ENCODE measurements at regions not wholly inside any gene's neighbourhood (a gene's known extent, or its start where the extent isn't known, plus 50 kb on each side); places are given as distances from the start of the nearest gene placed in this dataset.
"Not testable (repeated sequence)": the region's sequence is repeated elsewhere in the genome, so short reads cannot be mapped to it uniquely, and the experiment has no call there.

- no peak for DNase-seq (ENCODE audit: low spot score)
Measured at GRCh38 chr5:84783003-84783402, 398.3 kb upstream of the EDIL3 start.

- DNase-seq (ENCODE audit: low spot score): no peak
Measured at GRCh38 chr5:84779186-84779585, 394.5 kb upstream of the EDIL3 start.

DNA sequence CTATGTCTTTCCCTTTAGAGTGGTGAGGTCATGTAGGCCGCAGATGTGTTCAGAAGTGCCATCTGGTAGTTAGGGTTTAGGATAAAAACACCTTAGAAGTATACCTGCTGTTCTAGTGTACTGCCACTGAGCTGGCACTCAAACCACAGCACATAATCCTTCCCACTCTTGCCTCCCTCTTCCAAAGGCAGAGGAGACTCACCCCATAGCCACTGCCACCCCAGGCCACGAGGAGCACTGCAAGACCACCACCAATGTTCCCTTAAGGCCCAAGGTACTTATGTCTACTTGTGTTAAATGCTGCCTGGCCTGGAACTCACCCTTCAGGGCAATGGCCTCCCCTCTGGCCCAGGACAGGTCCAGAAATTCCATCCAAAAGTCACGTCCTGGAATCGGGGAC, 379.5 kb upstream of the EDIL3 start:
- DNase-seq (ENCODE audit: low spot score): no peak

DNA sequence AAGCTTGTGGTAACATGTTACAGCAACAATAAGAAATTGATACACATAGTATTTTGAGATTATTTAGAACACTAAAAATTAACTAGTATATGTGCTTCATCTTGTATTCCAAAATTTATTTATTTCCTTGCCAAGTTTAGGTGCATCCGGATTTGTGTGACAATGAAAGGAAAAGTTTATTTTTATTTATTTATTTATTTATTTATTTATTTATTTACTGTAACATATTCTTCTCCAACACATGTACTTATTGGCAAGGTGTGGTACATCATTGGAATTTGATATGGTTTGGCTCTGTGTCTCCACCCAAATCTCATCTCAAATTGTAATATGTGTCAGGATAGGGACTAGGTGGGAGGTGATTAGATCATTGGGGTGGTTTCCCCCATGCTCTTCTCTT, 373.3 kb upstream of the EDIL3 start:
- DNase-seq (ENCODE audit: low spot score): no peak

DNA sequence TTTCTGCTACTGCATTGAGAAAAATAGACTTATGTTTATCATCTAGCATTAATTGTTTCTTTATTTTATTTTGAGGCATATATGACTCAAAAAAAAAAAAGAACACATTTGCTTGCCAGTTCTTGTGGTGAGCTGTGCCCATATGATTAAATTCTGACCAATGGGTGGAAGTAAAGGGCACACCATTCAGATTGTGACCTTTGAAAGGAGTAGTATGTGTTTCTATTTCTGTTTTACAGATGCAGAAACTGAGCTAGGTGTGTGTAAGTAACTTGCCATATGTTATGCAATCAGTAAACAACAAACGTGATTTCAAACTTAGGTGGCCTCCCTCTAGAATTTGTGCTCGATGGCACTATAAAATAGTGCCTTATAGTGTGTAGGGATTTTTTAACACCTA, 368.1 kb upstream of the EDIL3 start:
- DNase-seq (ENCODE audit: low spot score): no peak

DNA sequence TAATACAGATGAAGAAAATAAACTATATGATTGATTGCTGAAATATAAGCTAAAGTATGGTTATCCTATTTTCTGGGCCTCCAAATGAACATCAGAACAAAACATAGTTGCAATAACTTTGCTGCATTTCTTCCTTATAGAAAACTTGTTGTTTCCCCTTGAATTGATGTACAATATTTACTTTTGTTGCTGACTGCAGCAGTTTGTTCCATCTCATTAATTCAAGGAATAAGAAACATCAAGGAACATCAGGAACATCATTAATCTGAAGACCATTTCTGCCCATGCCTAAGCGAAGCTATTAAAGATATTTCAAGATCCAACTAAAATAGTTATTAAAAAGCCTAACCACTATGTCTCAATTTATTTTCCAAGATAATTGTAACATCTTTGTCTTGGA, 363.6 kb upstream of the EDIL3 start:
- DNase-seq (ENCODE audit: low spot score): no peak

- not testable (repeated sequence) for DNase-seq (ENCODE audit: low spot score)
Measured at GRCh38 chr5:84746280-84746679, 361.6 kb upstream of the EDIL3 start.

DNA sequence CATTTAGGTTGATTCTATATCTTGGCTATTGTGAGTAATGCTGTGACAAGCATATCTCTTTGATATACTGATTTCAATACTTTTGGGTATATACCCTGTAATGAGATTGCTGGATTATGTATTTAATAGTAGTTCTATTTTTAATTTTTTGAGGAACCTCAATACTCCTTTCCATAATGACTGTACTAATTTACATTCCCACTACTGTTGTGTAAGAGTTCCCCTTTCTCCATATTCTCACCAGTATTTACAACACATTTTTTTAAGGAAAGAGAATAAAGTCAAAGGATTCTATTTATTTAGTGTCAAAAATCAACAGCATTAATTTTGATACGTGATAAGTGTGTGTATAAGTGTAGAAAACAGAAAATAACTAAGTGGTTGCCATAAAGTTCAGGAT, 356.4 kb upstream of the EDIL3 start:
- no peak for DNase-seq (ENCODE audit: low spot score)

GRCh38 chr5:84729326-84729725, 344.6 kb upstream of the EDIL3 start:
- no peak for DNase-seq (ENCODE audit: low spot score)

DNA sequence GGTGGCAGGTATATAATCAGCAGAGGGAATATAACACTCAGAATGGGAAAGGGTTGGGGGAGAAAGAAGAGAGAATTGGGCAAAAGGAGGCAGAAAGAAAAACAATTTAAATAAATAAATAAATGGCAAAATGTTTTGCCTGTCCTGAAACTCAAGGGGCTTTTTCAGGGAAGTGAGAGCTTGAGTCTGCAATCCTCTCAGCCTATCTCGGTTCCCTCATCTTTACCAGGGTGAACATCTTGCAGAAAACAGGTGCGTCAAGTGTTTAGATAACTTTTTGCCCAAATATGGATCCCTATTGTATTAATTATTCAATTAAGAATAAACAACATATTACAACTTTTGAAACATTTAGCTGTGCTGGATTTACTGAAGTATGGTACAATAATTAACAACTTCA, 343.0 kb upstream of the EDIL3 start:
- no peak for DNase-seq (ENCODE audit: low spot score)

DNA sequence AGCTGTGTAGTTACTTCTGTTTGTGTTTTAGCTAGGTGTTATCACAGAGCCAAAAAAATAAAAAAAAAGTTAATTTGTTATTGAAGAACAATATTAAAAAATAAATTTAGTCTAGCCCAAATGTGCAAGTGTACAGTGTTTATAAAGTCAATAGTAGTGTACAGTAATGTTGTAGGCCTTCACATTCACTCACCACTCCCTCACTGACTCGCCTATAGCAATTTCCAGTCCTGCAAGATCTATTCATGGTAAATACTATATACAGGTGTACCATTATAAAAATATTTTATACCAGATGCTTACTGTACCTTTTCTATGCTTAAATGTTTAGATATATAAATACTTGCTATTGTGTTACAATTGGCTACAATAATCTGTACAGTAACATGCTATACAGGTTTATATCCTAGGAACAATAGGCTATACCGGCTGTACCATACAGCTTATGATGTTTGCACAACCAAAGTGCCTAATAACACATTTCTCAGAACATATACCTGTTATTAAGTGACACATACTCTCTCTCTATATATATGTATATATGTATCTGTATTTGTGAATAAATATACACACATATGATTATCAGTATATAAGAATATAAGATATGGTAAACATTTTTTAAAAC, 341.4 kb upstream of the EDIL3 start:
- DNase-seq (ENCODE audit: low spot score): no peak

DNA sequence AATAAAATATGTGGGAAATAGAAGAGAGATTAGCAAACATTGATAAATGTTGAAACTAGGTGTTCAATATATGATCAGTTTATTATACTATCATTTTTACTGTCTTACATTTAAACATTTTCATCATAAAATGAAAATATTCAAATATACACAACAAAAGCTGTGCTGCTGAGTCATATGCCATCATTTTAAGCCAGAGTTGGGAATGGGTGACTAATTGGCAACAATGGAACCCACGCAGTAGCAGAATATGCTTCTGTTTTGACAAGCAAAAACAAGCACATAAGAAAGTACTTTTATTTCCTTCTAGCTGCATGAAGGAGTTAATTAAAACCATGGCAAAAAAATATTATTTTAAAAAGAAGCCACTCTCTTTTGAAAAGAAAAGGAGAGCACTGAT, 340.0 kb upstream of the EDIL3 start:
- DNase-seq (ENCODE audit: low spot score): peak; percentile 2

DNA sequence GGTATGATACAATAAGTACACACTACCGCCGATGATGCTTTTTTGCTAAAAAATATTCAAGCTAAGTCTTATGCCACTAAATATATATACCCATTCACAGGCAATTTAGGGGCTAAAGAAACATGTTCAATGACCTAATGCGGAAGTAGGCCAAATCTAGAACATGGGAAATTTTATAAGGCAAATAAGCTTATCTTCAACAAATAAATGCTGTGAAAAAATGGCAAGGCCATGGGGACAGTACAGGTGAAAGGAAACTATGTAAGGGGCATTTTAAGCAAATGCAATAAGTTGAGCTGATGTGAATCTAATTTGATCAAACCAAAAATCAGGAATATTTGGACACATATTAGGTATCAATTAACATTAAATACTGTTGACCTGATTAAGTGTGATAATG, 339.5 kb upstream of the EDIL3 start:
- DNase-seq (ENCODE audit: low spot score): no peak

GRCh38 chr5:84718377-84718776, 333.7 kb upstream of the EDIL3 start:
- no peak for DNase-seq (ENCODE audit: low spot score)

DNA sequence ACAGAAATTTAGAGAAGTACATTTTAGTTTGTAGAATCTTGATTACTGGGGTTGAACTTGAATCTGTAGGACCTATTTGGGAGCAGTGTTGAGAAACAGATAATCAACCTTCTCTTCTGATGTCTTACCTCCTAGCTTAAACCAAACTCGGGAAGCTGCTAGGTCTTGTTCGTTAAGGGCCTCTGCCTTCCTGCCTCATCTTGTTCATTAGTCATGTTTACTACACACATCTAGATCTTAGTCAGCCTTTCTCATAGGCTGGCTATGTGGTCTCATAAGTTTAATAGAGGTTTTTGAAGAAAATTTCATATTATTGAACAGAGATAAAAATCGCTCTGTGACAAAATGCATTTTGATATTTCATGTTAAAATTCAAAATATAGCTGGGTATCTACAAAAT, 331.0 kb upstream of the EDIL3 start:
- DNase-seq (ENCODE audit: low spot score): no peak

GRCh38 chr5:84715091-84715490, 330.4 kb upstream of the EDIL3 start:
- no peak for DNase-seq (ENCODE audit: low spot score)

GRCh38 chr5:84709075-84709474, 324.4 kb upstream of the EDIL3 start:
- DNase-seq (ENCODE audit: low spot score): no peak

DNA sequence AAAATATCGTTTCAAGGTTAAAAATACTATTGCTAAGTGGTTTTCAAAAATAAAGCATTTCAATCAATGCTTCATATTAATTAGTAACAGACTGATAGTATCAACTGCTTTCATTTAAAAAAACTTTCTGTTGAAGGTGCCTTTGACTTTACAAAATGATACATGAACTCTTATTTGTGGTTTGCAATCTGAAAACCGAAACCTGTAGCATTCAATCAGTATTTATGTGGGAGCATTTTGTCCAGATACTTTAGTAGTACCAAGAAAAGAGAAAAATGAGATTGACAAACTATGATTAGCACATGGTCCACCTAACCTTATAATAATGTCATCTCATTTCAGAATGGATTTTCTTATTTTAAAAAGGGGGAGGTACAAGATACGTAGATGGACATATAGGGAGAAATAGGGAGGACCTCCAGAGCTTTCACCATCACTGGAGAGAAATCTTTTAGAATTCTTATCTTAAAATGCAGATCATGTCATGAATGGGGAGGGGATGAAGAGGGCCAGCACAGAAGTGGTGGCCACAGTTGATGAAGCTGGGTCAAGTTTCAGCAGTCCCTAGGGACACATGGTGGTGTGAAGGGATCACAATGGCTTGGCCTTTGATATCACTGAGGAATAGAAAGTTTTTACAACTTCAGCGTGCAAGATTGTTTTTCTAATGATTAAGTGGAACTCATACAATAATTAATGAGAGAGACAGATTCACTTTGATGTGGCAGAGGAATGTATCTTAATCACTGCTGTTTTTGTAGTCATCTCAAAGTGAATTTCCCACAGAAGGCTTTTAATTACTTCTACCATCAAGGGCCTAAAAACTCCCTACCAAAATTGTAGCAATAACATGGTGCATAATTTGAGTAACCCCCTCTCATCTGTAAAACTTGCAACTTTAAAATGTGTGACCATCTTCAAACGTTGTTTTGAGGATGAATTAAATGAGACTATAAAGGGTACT, 322.3 kb upstream of the EDIL3 start:
- DNase-seq (ENCODE audit: low spot score): no peak

DNA sequence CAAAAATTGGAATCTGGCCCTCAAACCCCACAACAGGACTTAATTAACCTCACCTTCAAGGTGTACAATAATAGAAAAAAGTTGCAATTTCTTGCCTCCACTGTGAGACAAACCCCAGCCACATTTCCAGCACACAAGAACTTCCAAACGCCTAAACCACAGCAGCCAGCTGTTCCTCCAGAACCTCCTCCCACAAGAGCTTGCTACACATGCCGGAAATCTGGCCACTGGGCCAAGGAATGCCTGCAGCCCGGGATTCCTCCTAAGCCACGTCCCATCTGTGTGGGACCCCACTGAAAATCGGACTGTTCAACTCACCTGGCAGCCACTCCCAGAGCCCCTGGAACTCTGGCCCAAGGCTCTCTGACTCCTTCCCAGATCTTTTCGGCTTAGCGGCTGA, 315.9 kb upstream of the EDIL3 start:
- DNase-seq (ENCODE audit: low spot score): not testable (repeated sequence)

DNA sequence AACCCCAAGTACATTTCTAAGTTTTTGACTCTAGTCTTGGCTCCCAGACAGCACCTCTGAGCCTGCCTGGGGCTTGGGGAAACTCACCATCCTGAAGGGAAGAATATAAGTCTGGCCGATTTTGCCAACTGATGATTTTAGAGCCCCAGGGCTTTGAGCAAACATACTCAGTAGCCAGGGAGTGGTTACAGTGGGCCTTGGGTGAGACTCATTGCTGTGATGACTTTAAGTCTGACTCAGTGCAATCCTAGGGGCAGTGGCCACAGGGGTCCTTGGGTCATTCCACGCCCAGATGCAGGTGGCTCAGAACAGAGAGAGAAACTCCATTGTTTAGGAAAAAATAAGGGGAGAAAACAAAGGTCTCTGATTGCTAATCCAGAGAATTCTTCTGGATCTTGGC, 312.0 kb upstream of the EDIL3 start:
- DNase-seq (ENCODE audit: low spot score): no peak

GRCh38 chr5:84695330-84695729, 310.6 kb upstream of the EDIL3 start:
- no peak for DNase-seq (ENCODE audit: low spot score)

- no peak for DNase-seq (ENCODE audit: low spot score)
Measured at GRCh38 chr5:84693256-84693655, 308.6 kb upstream of the EDIL3 start.

DNA sequence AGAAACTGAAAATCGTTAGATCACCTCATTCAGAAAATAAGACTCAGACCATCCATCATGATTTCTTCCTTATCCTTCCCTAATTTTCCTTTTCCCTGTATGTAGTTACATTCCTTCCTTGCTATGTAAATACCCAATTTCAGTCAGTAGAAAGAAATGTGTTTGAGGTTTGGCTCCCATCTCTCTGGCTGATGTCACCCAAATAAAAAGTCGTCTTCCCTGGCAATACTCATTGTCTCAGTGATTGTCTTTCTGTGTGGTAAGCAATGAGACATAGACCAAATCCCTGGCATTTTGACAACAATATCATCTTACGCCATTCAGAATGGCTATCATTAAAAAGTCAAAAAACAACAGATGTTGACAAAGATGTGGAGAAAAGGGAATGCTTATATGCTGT, 303.9 kb upstream of the EDIL3 start:
- peak; percentile 26 for DNase-seq (ENCODE audit: low spot score)

All from AG08395 (cell line).